ENCODE measurements at regions not wholly inside any gene's neighbourhood (a gene's known extent, or its start where the extent isn't known, plus 50 kb on each side); places are given as distances from the start of the nearest gene placed in this dataset.

GRCh38 chr15:47610736-47611135 is 106.6 kb upstream of the SEMA6D start:
- no peaks in the 10 kb centered on the region for H3K36me3 ChIP-seq (ENCODE audit: control insufficient read depth, insufficient read depth, low read length)
- DNase-seq (ENCODE audit: low read depth, low spot score) (no peak), ATAC-seq (no peak)
- H3K4me1 ChIP-seq (ENCODE audit: control insufficient read depth, insufficient read depth, low read length): no peaks in the 10 kb centered on the region
- POLR2A ChIA-PET: no interaction called here
- H3K9me3 ChIP-seq (ENCODE audit: control insufficient read depth, insufficient read depth, low read depth, low read length): no peaks in the 10 kb centered on the region
- no peak for TF ChIP-seq TCF7L2 (IDR thresholded peaks at IDR 0.05; ENCODE audit: low read depth, low read length)
- no peak for TF ChIP-seq POLR2AphosphoS5 (IDR thresholded peaks at IDR 0.05; ENCODE audit: low read depth, low read length)
- no peak for TF ChIP-seq CTCF (IDR thresholded peaks at IDR 0.05)
- no peak for TF ChIP-seq SIN3A (IDR thresholded peaks at IDR 0.05; ENCODE audit: borderline replicate concordance, insufficient read depth, low read depth, low read length)
- TF ChIP-seq REST (IDR thresholded peaks at IDR 0.05; ENCODE audit: insufficient read depth in 1 of 2, low read depth in 2 of 2, low read length in 1 of 2): no peak
- no peak overlapping the region for H3K4me3 ChIP-seq (ENCODE audit: low read depth in 2 of 2, low read length in 2 of 2)
- CTCF ChIA-PET: no interaction called here
- no peaks in the 10 kb centered on the region for H3K27me3 ChIP-seq (ENCODE audit: control insufficient read depth, insufficient read depth, low read length)
- no TSS peak for BruUV-seq (replicated peaks)
- intact Hi-C loops (cut with micrococcal nuclease; ENCODE audit: unreplicated experiment) (no loop called here), in situ Hi-C loops (cut with HindIII; ENCODE audit: low pct_unique_long_range_greater_than_20kb, low sequenced_read_pairs) (no loop called here)
- H3K27ac ChIP-seq (ENCODE audit: low read length): no peak overlapping the region

- no peak for ATAC-seq
- H3K36me3 ChIP-seq (ENCODE audit: control insufficient read depth, insufficient read depth, low read length): no peaks in the 10 kb centered on the region
- no peak for TF ChIP-seq CTCF (IDR thresholded peaks at IDR 0.05)
- TF ChIP-seq SIN3A (IDR thresholded peaks at IDR 0.05; ENCODE audit: borderline replicate concordance, insufficient read depth, low read depth, low read length): no peak
- no peak for TF ChIP-seq REST (IDR thresholded peaks at IDR 0.05; ENCODE audit: insufficient read depth in 1 of 2, low read depth in 2 of 2, low read length in 1 of 2)
- no peak for TF ChIP-seq POLR2AphosphoS5 (IDR thresholded peaks at IDR 0.05; ENCODE audit: low read depth, low read length)
- TF ChIP-seq TCF7L2 (IDR thresholded peaks at IDR 0.05; ENCODE audit: low read depth, low read length): no peak
- no peaks in the 10 kb centered on the region for H3K4me1 ChIP-seq (ENCODE audit: control insufficient read depth, insufficient read depth, low read length)
- POLR2A ChIA-PET: no interaction called here
- CTCF ChIA-PET: no interaction called here
- no peak overlapping the region for H3K27ac ChIP-seq (ENCODE audit: low read length)
- no peak overlapping the region for H3K4me3 ChIP-seq (ENCODE audit: low read depth in 2 of 2, low read length in 2 of 2)
- H3K9me3 ChIP-seq (ENCODE audit: control insufficient read depth, insufficient read depth, low read depth, low read length): no peaks in the 10 kb centered on the region
- DNase-seq (ENCODE audit: low read depth, low spot score): no peak
- in situ Hi-C loops (cut with HindIII; ENCODE audit: low pct_unique_long_range_greater_than_20kb, low sequenced_read_pairs) (no loop called here), intact Hi-C loops (cut with micrococcal nuclease; ENCODE audit: unreplicated experiment) (no loop called here)
- no TSS peak for BruUV-seq (replicated peaks)
- no peaks in the 10 kb centered on the region for H3K27me3 ChIP-seq (ENCODE audit: control insufficient read depth, insufficient read depth, low read length)
These were observed 102.8 kb upstream of the SEMA6D start for GRCh38 chr15:47614360-47615011.
